AG09319 (cell line): ENCODE measurements at regions not wholly inside any gene's neighbourhood (a gene's known extent, or its start where the extent isn't known, plus 50 kb on each side); places are given as distances from the start of the nearest gene placed in this dataset.

ENCODE experiments used
- DNase-seq: peaks from one replicate; pipeline ENCODE4 v3.0.0-alpha.2; 2010; ENCODE audit warnings: low read depth; ENCODE audit errors: extremely low read depth
- CTCF ChIP-seq: IDR thresholded peaks from 2 replicates; pipeline ENCODE4 v1.5.1; 2011; ENCODE audit warnings: low read depth, mild to moderate bottlenecking, inconsistent platforms, low read length, moderate library complexity

DNA sequence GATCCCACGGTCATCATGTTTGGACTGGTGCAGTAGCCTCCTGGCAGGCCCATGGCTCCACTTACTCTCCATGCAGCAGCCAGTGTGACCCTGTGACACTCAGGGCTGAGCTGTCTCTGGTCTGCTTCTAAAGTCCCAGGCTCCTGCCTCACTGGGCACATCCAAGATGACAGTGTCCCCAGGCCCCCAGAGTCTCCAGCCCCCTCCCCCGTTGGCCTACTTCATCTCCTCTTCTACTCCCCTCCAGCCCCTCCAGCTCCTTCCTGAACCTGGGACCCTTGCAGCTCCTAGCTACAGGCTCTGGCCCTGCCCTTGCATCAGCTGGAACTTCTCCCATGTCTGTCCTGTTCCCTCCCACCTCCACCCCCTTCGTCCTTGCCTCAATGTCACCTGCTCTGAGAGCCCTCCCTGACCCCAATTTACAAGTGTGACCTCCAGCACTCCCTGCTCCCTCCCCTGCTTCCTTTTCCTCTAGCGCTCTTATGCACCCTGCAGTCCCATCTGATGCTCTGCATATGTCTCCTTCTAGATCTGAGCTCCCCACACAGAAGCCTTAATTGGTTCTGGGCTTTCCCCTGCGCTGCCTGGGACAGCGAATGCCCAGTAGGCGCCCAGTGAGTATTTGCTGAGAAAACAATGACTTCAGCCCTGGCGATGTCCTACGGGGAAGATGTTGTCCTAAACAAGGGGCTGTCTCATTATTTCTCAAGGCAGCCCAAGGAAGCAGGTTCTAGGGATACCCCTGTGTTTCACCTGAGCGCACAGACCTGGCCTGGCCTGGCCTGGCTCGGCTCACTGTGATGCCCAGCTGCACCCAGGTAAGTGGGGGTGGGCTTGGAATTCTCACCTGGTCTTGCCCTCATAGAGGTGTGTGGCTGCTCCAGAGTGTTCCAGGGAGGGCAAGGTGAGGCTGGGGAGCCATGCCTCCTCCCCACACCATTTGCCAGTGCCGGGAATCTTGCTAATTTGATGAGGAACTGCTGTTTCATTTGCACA is 600.6 kb downstream of the PTPRU start:
- DNase-seq: no peak
- no peak for TF ChIP-seq CTCF

DNA sequence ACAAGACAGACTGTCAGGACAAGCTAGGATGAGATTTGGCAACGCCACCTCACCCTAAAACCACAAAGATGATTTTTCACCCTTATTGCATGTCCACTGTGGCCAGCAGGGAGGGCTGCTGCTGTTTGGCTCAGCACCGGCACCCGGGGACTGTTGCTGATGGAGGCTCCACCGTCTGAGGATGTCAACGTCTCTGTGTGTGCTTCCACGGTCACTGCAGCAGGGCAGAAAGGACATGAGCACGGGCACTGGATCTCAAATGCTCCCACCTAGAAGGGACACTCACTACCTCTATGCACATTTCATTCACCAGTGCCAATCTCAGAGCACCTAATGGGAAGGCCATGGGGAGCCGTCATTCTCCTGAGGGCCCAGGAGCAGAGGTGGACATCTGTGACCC is 599.6 kb downstream of the PTPRU start:
- DNase-seq: no peak
- TF ChIP-seq CTCF: no peak

DNA sequence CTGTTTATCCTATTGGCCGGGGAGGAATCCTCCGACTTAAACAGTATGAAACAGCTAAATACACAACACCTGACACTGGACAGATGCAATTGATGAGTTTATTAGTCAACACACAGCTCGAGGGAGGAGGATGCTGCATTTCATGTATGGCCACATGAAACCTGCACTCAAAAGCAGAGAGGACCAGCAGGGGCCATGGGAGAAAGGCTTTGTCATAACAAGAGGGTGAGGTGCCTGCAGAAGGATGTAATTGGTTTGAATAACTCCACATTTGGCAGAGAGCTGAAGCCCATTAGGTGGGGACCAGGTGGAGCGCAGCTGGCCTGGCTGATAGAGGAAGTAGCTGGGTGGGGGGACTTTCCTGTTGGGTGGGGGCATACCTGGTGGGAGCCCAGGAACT is 599.1 kb downstream of the PTPRU start:
- DNase-seq: no peak
- no peak for TF ChIP-seq CTCF

- DNase-seq: no peak
- no peak for TF ChIP-seq CTCF
Observed at GRCh38 chr1:29833581-29833980, 597.3 kb downstream of the PTPRU start.

DNA sequence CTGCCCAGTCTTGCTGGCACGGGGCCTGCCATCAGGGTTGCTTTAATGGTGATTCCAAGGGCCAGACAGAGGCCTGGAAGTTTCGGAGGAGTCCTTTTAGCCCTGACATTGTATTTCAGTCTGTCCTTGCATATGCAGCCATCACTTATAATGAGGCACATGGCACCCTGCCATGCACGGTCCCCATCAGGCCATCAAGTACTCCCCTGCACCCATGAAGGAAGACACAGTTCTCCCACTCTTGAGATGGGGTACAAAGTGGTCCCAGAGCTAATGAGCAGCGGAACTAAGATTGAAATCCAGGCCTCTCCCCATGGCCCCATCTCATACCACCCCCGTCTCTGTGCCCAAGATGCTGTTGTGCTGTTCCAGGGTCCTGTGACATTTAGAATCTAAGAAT is 596.6 kb downstream of the PTPRU start:
- no peak for DNase-seq
- no peak for TF ChIP-seq CTCF

DNA sequence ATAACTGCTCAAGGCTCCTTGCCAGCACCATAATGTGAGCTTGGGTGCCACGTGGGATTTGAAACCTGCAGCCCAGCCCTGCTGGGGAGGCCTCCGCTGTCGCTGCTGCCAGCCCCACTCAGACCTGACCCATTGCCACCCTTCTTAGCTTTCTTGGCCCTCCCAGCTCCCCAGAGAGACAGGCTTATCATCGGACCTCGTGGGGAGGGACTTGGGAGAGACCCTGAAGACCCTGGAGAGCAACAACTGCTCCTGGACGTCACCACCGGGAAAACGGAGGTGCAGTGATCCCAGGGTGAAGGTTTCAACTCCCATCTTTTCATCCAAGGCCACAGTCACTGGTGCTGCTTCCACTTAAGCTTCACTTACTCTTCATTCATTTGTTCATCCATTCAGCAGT is 596.1 kb downstream of the PTPRU start:
- TF ChIP-seq CTCF: no peak
- DNase-seq: no peak

DNA sequence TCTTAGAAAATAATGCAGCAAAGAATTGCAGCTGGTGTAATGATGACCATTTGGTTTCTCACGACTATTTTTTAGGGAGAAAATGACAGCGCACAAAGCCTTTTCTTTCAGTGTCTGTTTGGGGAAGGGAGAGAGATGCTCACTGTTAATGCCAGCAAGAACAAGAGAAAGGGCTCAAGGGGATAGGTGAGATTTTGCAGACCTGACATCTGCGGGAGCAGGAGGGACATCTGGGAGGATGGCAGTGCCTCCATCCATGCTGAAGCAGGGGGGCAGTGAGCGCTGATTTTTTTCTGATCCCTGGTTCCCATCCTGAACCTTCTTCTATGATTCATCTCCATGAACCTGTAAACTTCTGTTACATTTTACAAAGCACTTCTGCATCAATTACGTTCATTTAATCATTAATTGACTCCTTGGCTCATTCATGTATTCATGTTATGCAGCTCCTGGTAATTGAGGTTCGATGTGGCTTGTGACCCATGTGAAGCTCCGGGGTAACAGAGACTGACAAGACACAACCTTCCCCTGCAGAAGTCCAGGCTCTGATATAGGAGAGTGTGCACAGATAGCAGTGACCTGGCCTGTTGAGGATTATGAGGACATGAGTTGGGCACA is 595.3 kb downstream of the PTPRU start:
- TF ChIP-seq CTCF: no peak
- no peak for DNase-seq
